KBM-7 (cell line): ENCODE measurements at regions not wholly inside any gene's neighbourhood (a gene's known extent, or its start where the extent isn't known, plus 50 kb on each side); places are given as distances from the start of the nearest gene placed in this dataset.
"Not testable (repeated sequence)": the region's sequence is repeated elsewhere in the genome, so short reads cannot be mapped to it uniquely, and the experiment has no call there.

ENCODE experiments used
- DNase-seq: peaks from one replicate; pipeline ENCODE4 v3.0.0-alpha.2; 2015
- in situ Hi-C: fragments of 300-500 bp; cut with MboI; formaldehyde crosslinking; loops from 2 replicates; pipeline ENCODE4 v1.14.3; 2020; ENCODE audit warnings: low sequenced_read_pairs, low pct_unique_long_range_greater_than_20kb, mixed read lengths

- DNase-seq: no peak
- in situ Hi-C loops: no loop called here
Measured at GRCh38 chr1:78286686-78287085, 204.1 kb upstream of the PTGFR start.

DNA sequence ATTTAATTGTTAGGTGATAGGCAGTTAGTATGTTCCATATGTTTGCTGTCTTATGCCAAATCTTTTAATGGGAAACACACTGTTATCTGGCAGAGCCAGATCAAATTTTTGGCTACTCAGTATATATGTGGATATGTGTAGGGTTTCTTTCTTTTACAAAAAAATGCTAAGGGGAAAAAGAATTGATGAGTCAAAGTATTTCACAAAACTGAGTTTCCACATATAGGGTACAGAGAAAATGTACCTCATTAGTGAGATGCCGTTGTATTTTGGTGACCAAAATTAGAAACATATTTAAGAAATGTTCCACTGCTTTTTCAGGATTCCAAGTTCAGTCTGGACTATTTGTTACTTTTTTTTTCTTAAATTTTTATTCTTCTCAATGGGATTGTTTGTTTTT, 201.2 kb upstream of the PTGFR start:
- DNase-seq: no peak
- in situ Hi-C loops: no loop called here

- in situ Hi-C loops: no loop called here
- no peak for DNase-seq
Measured at GRCh38 chr1:78291418-78291817, 199.4 kb upstream of the PTGFR start.

GRCh38 chr1:78291872-78292271, 198.9 kb upstream of the PTGFR start:
- in situ Hi-C loops: no loop called here
- no peak for DNase-seq

DNA sequence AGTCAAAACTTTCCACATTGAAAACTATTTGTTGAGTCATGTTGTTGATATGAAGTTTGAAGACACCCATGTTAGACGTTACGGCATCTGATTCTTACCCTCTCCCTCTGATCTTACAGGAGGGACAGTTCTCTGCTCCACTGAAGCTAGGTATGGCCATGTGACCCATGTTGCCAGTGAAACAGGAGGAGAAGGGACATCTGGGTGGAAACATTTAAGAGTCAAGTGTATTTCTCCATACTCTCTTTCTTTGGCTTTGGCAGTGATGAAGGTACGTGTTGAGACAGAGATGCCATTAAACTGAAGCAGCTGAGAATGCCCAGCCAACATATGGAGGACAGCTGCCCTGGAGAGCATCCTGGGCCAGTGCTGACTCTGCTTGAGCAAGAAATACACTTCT, 198.4 kb upstream of the PTGFR start:
- DNase-seq: no peak
- in situ Hi-C loops: no loop called here

DNA sequence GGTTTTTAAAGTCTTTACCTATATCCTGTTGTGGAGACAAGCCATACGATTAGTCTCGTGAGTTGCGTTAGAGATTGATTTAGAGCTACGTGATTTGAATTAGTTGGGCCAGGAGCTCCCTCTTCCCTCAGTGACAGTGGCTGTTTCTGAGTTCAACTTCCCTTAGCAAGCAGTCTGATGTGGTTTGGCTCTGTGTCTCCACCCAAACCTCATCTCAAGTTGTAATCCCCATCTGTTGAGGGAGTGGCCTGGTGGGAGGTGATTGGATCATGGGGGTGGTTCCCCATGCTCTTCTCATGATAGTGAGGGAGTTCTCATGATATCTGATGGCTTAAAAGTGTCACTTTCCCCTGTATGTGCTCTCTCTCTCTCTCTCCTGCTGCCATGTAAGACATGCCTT, 192.9 kb upstream of the PTGFR start:
- DNase-seq: no peak
- in situ Hi-C loops: no loop called here

- DNase-seq: no peak
- in situ Hi-C loops: no loop called here
Measured at GRCh38 chr1:78298349-78298748, 192.4 kb upstream of the PTGFR start.

- in situ Hi-C loops: no loop called here
- DNase-seq: no peak
Measured at GRCh38 chr1:78301141-78301540, 189.6 kb upstream of the PTGFR start.

DNA sequence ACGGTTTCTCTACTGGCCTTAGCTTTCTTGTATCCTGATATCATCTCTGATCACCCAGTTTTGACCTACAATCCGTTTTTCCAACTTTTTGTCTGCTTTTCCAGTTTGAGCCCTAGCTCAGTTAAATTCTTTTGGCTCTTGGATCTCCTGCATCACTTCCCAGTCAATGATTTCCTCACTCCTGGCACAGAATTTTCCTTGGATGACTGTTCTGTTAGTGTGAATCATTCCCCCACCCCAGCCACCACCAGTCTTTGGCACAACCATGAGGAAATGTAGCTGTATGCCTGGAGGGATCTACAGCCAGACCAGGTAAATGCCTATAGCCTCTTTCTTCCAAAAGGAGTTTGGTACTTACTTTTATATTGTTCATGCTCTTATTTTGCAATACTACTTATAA, 187.2 kb upstream of the PTGFR start:
- in situ Hi-C loops: no loop called here
- no peak for DNase-seq

GRCh38 chr1:78304341-78304740, 186.4 kb upstream of the PTGFR start:
- DNase-seq: no peak
- in situ Hi-C loops: no loop called here

DNA sequence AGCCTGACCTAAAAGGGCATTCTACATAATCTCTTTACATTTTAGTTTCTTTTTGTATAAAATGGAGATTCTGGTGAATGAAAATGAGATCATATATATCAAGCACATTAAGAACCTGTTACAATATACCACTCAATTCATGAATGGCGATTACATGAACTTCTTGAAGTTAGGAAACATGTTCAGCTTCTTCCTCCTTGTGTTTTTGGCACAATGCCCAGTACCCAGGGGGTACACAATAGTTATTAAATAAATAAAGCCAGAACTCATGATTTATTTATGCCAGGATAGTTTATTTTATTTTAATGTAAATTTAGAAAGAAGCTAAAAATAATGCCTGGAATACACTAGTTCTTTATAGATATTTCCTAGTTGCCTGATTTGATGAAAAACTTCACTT, 186.0 kb upstream of the PTGFR start:
- in situ Hi-C loops: no loop called here
- no peak for DNase-seq

DNA sequence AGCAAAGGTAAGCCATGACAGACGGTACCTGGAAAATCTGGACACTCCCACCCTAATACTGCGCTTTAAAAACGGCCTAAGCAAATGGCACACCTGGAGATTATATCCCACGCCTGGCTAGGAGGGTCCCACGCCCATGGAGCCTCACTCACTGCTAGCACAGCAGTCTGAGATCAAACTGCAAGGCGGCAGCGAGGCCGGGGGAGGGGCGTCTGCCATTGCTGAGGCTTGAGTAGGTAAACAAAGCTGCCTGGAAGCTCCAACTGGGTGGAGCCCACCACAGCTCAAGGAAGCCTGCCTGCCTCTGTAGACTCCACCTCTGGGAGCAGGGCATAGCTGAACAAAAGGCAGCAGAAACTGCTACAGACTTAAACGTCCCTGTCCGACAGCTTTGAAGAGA, 180.5 kb upstream of the PTGFR start:
- DNase-seq, in situ Hi-C loops: not testable (repeated sequence)

DNA sequence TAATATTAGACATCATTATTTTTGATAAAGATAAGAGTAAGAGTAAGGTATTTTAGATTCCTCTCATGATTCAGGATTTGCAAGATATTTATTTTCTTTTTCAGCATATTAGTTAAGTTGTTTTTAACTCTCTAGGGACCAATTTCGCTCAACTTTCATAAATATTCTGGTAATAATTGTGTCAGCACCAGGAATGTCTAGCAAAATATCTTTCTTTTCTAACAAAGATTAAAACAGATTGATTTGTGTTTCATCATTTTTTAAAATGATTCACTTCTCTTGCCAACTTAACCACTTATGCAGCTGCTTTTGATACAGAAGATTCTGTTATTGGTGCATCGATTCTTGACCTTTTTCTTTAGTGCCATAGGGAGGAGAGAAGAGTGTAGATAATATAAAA, 172.8 kb upstream of the PTGFR start:
- in situ Hi-C loops: no loop called here
- no peak for DNase-seq

DNA sequence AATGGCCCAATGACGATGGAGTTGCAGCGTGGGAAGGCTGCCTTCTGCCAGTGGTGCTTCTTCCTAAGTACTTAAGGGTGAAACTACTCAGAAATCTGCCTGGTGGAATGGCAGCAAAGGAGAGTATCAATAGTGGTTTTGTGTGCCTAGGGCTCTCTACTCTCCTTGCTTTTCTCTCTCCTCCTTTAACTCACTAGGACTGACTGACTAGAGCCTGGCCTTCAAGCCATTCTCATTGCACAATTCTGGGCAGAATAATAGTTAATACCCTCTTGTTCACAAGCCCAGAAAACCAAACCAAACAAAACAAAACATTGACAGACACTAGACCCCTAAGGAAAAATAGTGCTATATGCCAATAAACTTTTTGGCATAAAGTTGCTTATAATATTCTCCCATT, 171.2 kb upstream of the PTGFR start:
- in situ Hi-C loops: no loop called here
- DNase-seq: no peak

DNA sequence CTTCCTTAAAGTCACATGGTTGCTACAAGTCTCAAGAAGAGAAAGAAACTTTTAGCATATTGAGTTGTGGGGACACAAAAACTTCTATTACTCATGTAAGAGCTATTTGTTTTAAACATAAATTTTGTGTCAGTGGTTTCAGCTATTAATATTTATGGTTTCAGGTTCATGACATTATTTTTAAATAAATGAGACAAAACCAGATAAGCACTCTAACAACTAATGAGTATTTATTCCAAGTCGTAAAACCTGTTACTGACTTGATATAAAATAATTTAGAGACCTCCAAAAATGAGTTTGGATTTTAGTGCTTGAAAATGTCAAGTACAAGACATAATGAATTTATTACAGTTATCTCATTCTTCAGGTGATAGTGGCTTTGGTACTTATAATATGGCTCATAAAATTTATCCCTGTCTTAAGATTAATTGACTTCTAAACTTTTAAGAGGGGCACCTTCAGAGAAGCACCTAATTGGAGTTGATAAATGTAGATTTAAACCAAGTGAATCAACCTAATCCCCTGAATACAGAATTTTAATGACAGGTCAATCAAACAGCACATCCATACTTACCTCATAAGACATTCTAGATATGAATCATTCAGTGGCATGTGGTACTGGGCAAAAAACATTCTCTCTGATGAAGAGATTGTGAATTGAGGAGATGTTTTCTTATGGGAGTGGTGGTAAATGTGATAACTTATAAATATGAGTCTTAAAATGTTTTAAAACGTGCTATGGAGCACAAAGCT, 167.7 kb upstream of the PTGFR start:
- DNase-seq: no peak
- in situ Hi-C loops: no loop called here

- DNase-seq: no peak
- in situ Hi-C loops: no loop called here
Measured at GRCh38 chr1:78325293-78325692, 165.5 kb upstream of the PTGFR start.

DNA sequence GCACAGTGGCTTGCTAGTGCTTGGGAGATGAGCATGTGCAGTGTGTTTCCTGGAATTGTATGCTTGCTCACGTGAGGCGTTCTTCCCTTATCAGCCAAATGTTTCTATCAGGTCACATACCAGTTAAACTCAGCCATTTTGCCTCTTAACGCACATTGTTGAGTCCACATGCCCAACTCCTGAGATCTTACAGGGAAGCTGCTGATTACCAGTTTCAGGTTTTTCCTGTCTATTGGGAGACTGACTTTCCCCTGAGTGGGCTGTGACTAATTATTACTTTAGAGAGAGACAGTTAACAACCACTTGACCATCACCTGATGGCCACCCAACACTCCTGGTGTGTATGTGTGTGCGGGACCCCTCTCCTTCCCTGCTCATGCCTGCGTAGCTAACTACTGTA, 161.3 kb upstream of the PTGFR start:
- no peak for DNase-seq
- in situ Hi-C loops: no loop called here

DNA sequence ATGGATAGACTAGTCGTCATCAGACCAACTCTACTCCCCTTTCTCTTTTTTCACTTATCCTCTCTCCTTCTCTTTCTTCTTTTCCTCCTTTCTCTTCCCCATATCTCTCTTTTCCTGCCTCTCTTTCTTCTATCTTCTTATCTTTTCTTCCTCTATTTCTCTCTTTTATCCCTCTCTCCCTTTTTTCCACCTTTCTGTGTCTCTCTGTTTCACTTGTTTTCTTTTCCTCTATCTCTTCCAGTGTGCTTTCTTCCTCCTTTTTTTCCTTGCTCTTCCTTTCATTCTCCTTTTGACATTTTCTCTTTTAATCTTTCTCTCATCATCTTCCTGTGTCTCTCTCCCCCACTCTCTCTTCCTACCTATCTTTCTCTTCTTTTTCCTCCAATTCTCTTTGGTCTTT, 159.0 kb upstream of the PTGFR start:
- in situ Hi-C loops: no loop called here
- no peak for DNase-seq

DNA sequence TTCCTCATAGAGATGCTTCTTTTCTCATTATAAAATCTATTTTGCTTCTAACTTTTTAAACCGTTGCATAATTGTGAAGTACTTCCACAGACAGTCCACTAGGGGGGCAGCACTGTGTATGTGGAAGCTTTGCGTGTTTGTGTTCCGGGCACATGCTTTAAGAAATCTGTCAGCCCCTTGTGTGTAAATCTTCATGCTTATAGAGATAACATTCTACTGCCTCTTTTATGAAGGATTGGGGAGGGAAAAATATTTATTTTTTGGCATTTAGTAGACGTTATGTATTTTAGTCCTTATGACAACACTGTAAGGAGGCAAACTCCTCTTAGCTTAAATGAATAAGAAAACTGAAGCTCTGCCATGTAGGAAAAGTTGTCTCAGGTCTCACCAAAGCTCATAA, 157.3 kb upstream of the PTGFR start:
- peak; percentile 28 for DNase-seq

GRCh38 chr1:78334114-78334513, 156.7 kb upstream of the PTGFR start:
- no peak for DNase-seq
- in situ Hi-C loops: no loop called here

More for the DNA sequence above, 157.3 kb upstream of the PTGFR start:
- in situ Hi-C loops: no loop called here

DNA sequence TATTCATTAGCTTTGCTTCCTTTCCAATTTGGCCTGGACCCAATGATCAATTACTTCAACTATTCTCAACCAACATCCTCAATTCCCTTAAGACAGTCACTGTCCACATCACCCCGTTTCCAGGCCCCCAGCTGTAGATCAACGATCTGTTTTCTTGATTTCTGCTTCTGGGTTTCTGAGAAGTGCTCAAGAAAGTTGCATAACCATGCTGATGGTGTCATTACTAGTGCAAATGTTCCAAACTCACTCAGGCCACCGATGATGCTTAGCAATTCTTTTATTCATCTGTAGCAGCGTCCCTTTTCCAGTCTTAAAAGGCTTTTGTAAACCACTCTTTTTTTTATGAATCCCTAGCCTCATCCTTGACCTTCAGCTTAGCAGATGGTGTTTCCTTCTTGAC, 155.8 kb upstream of the PTGFR start:
- DNase-seq: no peak
- in situ Hi-C loops: no loop called here
